ENCODE measurements at regions not wholly inside any gene's neighbourhood (a gene's known extent, or its start where the extent isn't known, plus 50 kb on each side); places are given as distances from the start of the nearest gene placed in this dataset.

DNA sequence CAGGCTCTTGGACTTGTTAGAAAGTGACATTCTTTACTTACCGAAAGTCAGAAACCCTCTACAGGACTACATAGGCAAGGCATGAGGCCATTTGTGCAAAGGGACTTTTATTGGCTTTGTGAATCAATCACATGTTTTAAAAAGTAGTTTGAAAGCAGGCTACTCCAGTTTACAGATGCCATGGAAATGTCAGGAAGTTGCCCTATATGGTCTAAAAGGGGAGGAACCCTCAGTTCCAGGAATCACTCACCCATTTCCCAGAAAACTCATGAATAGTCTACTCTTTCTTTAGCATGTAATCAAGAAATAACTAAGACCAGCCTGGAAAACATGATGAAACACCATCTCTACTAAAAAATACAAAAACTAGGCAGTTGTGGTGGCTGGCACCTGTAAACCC is 51.0 kb upstream of the MKRN3 start:
- no peak for DNase-seq

GRCh38 chr15:23506762-23507161 is 58.7 kb upstream of the MKRN3 start:
- DNase-seq, result no peak

DNA sequence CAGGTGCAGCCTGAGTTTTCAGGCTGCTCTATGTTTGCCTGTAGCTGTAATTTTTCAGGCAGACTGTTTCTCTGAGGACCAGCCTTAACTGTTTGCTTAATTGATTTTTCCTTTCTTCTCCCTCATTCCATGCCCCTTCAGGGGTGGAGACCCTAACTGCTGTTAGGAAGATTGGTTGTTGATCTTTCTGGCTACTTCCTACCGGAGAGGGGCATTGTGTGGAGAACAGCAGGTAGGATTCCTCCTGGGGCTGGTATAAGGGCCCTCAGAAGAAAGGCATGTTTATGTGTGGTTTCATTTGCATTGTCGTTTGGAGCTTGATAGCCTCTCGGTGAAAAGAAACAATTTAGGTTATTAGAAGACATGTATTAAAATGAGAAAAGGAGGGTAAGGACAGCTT is 56.9 kb upstream of the GOLGA6L2 start:
- DNase-seq, result no peak

DNA sequence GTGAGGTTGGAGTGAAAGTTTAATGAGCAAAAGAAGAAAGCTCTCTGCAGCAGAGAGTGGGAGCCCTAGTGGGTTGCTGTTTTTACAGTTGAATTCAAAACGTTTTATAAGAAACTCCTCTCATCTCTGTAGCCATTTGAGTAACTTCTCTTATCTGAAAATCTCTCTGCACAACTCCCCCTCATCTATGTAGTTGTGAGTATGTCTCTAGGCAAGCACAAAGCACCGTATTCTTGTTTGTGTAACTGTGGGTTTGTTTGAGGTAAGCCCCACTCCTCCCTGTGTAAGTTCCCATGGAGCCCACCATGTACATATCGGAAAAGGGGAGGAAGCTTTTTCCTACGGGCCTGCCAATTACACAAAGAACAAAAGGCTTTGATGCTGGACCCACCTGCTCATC is 56.5 kb upstream of the GOLGA6L2 start:
- DNase-seq, result no peak

DNA sequence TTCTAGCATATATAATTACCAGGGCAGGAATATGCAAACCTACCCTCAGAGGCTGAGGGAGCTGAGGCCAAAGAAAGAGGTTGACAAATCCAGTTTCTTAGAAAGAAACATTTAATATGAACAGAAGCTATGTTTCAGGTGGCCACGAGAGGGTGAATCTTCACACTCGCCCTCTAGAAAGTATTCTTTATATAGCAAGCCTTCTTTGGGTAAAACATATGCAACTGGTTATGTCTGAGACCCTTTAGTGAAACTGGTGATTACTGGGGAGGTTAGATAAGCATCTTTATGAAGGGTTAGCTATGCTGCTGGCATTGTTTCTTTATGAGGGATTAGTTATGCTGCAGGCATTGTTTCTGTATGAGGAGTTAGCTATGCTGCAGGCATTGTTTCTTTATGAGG is 50.7 kb upstream of the GOLGA6L2 start:
- peak; percentile 46 for DNase-seq

Data from eye (tissue), 1 donor.